Superior temporal gyrus (tissue), 1 donor: ENCODE measurements at regions not wholly inside any gene's neighbourhood (a gene's known extent, or its start where the extent isn't known, plus 50 kb on each side); places are given as distances from the start of the nearest gene placed in this dataset.

Experiments used
- DNase-seq: peaks from one replicate; pipeline ENCODE4 v3.0.0-alpha.2; 2016; ENCODE audit errors: extremely low spot score

- DNase-seq = no peak
These were observed 55.2 kb upstream of the TAGAP start for GRCh38 chr6:159099961-159100360.

GRCh38 chr6:159099276-159099675 lies 54.5 kb upstream of the TAGAP start:
- DNase-seq = no peak

GRCh38 chr6:159098636-159099106 lies 53.9 kb upstream of the TAGAP start:
- no peak for DNase-seq

GRCh38 chr6:159097256-159097655 lies 52.5 kb upstream of the TAGAP start:
- DNase-seq = no peak

- DNase-seq = no peak
These were observed 50.8 kb upstream of the TAGAP start for GRCh38 chr6:159095616-159096015.

- DNase-seq = no peak
These were observed 49.9 kb upstream of the TAGAP start for GRCh38 chr6:159094444-159095252.
